HepG2 (cell line): ENCODE measurements at regions not wholly inside any gene's neighbourhood (a gene's known extent, or its start where the extent isn't known, plus 50 kb on each side); places are given as distances from the start of the nearest gene placed in this dataset.
"Not testable (repeated sequence)": the region's sequence is repeated elsewhere in the genome, so short reads cannot be mapped to it uniquely, and the experiment has no call there.

Experiments
- AGO2 ChIP-seq: fragments of 200-400 bp; formaldehyde crosslinking; optimal IDR thresholded peaks from 2 replicates; pipeline ENCODE3; 2017; ENCODE audit warnings: mild to moderate bottlenecking, low read depth, low read length, moderate library complexity
- CHCHD3 ChIP-seq: sonication (generic); formaldehyde crosslinking; IDR thresholded peaks from 2 replicates; pipeline ENCODE4 v1.8.0; 2022; ENCODE audit warnings: mild to moderate bottlenecking, missing genetic modification reagents, moderate library complexity
- CTCF ChIP-seq: sonication (generic); formaldehyde crosslinking; IDR thresholded peaks from 2 replicates; pipeline ENCODE4 v1.5.0; 2020; ENCODE audit warnings: mild to moderate bottlenecking, missing genetic modification reagents, moderate library complexity
- IKZF1 ChIP-seq: fragments of 450-650 bp; IDR thresholded peaks from 2 replicates; pipeline ENCODE4 v1.7.1; 2016
- MIER3 ChIP-seq: IDR thresholded peaks from 2 replicates; pipeline ENCODE4 v1.6.1; 2016; ENCODE audit warnings: missing compliant biosample characterization, borderline replicate concordance
- SIN3A ChIP-seq: IDR thresholded peaks from 2 replicates; pipeline ENCODE4 v1.6.1; 2011; ENCODE audit warnings: low read depth, mild to moderate bottlenecking, control low read depth, low read length, borderline replicate concordance
- SMC3 ChIP-seq: IDR thresholded peaks from 2 replicates; pipeline ENCODE4 v1.6.1; 2011; ENCODE audit warnings: low read length, improper control_type of control experiment
- TEF ChIP-seq: sonication (generic); formaldehyde crosslinking; IDR thresholded peaks from 2 replicates; pipeline ENCODE4 v1.5.0; 2020; ENCODE audit warnings: missing genetic modification reagents
- USF2 ChIP-seq, 2 experiments: sonication (generic) in 1 of 2; formaldehyde crosslinking in 1 of 2; IDR thresholded peaks; 2 replicates each; pipeline versions ENCODE4 v1.5.1 to v1.6.1; 2011 to 2020; ENCODE audit warnings: borderline replicate concordance in 1 of 2, low read depth in 1 of 2, low read length in 1 of 2, mild to moderate bottlenecking in 1 of 2, missing genetic modification reagents in 1 of 2, moderate library complexity in 1 of 2
- ZFP36L1 ChIP-seq: sonication (generic); formaldehyde crosslinking; IDR thresholded peaks from 2 replicates; pipeline ENCODE4 v1.8.0; 2022; ENCODE audit warnings: mild to moderate bottlenecking, missing genetic modification reagents, moderate library complexity
- ZNF326 ChIP-seq: sonication (generic); formaldehyde crosslinking; IDR thresholded peaks from 2 replicates; pipeline ENCODE4 v1.4.0; 2020; ENCODE audit warnings: missing genetic modification reagents, borderline replicate concordance
- ZNF513 ChIP-seq: sonication (generic); formaldehyde crosslinking; conservative IDR thresholded peaks from 2 replicates; pipeline ENCODE4 v1.5.0; 2020; ENCODE audit warnings: missing genetic modification reagents

GRCh38 chr7:6951553-6951952, 125.5 kb upstream of the CCZ1B start:
- not testable (repeated sequence) for TF ChIP-seq SIN3A; AGO2; MIER3 (CRISPR knock-in tag); CHCHD3 (CRISPR knock-in tag); ZNF326 (CRISPR knock-in tag); CTCF (CRISPR knock-in tag); USF2 (IDR thresholded peaks at IDR 0.05; ENCODE audit: low read depth, low read length); USF2 (CRISPR knock-in tag; IDR thresholded peaks at IDR 0.05; ENCODE audit: borderline replicate concordance); ZNF513; ZFP36L1 (CRISPR knock-in tag); TEF (CRISPR knock-in tag); SMC3; IKZF1
